ENCODE measurements at regions not wholly inside any gene's neighbourhood (a gene's known extent, or its start where the extent isn't known, plus 50 kb on each side); places are given as distances from the start of the nearest gene placed in this dataset.

- no peak for TF ChIP-seq SMARCA5 (IDR thresholded peaks at IDR 0.05)
- TF ChIP-seq, protein P1, sequence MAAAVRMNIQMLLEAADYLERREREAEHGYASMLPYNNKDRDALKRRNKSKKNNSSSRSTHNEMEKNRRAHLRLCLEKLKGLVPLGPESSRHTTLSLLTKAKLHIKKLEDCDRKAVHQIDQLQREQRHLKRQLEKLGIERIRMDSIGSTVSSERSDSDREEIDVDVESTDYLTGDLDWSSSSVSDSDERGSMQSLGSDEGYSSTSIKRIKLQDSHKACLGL (CRISPR knock-in tag; IDR thresholded peaks at IDR 0.05; ENCODE audit: borderline replicate concordance, poor library complexity, severe bottlenecking), result no peak
- TF ChIP-seq ZNF274 (IDR thresholded peaks at IDR 0.05; ENCODE audit: borderline replicate concordance, low read depth, low read length), result no peak
Measured at GRCh38 chr15:77550301-77551251, 82.1 kb downstream of the LINGO1 start.

Data from K562 (cell line).